ENCODE measurements at regions not wholly inside any gene's neighbourhood (a gene's known extent, or its start where the extent isn't known, plus 50 kb on each side); places are given as distances from the start of the nearest gene placed in this dataset.

DNA sequence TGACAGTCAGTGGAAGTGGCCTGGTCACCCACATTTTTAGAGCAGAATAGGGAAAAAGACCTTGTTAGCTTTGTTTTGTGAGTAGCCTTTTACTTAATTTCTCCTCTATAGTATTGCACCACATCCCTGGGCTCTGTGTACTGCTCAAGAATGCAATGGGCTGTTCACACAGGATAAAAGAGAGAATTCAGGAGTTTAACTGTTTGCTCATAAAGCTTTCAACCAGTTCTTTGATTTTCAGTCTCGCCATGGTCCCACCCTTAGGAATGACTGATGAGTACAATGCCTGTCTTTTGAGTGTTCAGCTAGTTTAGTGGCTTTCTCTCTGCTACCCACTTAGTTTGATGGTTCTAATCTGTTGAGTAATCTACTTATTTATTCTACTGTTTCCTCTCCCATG is 129.7 kb downstream of the PLG start:
- Histone ChIP-seq H3K27me3 (ENCODE audit: control insufficient read depth, insufficient read depth, low read length) (no peaks in the 10 kb centered on the region), H3K27ac (no peak overlapping the region), H3K9me3 (ENCODE audit: control insufficient read depth, low read length) (no peaks in the 10 kb centered on the region), H3K4me1 (no peaks in the 10 kb centered on the region), H3K4me3 (ENCODE audit: low read depth, low read length) (no peak overlapping the region), H3K9ac (no peak overlapping the region), H3K36me3 (ENCODE audit: control insufficient read depth, insufficient read depth, low read length) (no peaks in the 10 kb centered on the region), H3K4me2 (ENCODE audit: low read length) (no peak overlapping the region), H2AFZ (no peak overlapping the region), H3K79me2 (no peaks in the 10 kb centered on the region)
- TF ChIP-seq, protein P1, sequence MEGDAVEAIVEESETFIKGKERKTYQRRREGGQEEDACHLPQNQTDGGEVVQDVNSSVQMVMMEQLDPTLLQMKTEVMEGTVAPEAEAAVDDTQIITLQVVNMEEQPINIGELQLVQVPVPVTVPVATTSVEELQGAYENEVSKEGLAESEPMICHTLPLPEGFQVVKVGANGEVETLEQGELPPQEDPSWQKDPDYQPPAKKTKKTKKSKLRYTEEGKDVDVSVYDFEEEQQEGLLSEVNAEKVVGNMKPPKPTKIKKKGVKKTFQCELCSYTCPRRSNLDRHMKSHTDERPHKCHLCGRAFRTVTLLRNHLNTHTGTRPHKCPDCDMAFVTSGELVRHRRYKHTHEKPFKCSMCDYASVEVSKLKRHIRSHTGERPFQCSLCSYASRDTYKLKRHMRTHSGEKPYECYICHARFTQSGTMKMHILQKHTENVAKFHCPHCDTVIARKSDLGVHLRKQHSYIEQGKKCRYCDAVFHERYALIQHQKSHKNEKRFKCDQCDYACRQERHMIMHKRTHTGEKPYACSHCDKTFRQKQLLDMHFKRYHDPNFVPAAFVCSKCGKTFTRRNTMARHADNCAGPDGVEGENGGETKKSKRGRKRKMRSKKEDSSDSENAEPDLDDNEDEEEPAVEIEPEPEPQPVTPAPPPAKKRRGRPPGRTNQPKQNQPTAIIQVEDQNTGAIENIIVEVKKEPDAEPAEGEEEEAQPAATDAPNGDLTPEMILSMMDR (IDR thresholded peaks at IDR 0.05) = no peak

DNA sequence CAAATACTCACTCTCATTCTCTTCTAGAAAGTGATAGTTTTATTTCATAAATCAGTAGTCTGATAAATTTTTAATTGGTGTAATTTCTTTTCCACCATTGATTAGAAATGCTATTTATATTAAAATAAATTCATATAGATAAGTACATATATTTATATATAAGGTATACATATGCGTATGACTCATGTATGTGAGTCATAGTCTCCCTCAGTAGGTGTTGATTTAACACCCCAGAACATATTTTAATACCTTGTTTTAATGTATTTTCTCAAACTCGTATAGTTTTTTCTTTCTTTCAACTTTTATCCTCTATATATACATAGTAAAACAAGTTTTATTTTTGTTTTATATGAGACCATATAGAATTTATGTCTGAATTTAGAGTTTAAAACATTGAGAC is 130.4 kb downstream of the PLG start:
- TF ChIP-seq, protein P1 (IDR thresholded peaks at IDR 0.05) = no peak

DNA sequence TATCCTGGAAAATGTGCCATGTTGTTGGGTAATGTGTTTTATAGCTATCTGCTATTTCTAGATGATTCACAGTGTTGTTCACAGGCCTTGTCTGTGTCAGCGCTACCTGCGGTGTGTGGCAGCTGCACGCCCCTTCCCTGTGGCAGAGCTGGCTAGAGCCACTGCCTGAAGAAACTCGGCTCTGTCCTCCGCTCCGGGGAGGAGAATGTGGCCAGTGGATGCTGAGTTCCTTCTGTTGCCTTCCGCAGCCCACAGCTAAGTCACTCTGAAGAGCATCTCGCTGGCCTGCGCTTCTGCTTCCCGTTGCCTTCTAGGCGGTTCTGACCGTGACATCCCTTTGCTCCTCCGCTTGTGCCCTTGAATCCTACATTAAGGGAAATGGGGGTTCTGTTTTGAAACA is 135.1 kb downstream of the PLG start:
- TF ChIP-seq, protein P1 (IDR thresholded peaks at IDR 0.05) = no peak
- Histone ChIP-seq H3K27ac (no peak overlapping the region), H3K4me2 (ENCODE audit: low read length) (no peak overlapping the region)

More for the DNA sequence above, 130.4 kb downstream of the PLG start:
- Histone ChIP-seq H3K9ac (no peak overlapping the region), H3K27ac (no peak overlapping the region), H3K4me3 (ENCODE audit: low read depth, low read length) (no peak overlapping the region), H3K4me1 (no peaks in the 10 kb centered on the region), H3K27me3 (ENCODE audit: control insufficient read depth, insufficient read depth, low read length) (no peaks in the 10 kb centered on the region), H3K36me3 (ENCODE audit: control insufficient read depth, insufficient read depth, low read length) (no peaks in the 10 kb centered on the region), H3K79me2 (no peaks in the 10 kb centered on the region), H3K4me2 (ENCODE audit: low read length) (no peak overlapping the region), H3K9me3 (ENCODE audit: control insufficient read depth, low read length) (no peaks in the 10 kb centered on the region), H2AFZ (no peak overlapping the region)

DNA sequence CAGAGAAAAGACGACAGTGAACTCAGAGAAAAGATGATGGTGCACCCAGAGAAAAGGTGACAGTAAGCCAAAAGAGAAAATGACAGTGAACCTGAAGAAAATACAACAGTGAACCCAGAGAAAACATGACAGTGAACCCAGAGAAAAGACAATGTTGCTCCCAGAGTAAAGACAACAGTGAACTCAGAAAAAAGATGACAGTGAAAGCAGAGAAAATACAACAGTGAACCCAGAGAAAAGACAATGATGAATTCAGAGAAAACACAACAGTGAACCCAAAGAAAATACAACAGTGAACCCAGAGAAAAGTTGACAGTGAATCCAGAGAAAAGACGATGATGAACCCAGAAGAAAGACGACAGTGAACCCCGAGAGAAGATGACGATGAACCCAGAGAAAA is 140.5 kb upstream of the MAP3K4 start:
- TF ChIP-seq, protein P1 (IDR thresholded peaks at IDR 0.05) = no peak
- H3K27ac ChIP-seq = no peak overlapping the region
- no peaks in the 10 kb centered on the region for H3K4me1 ChIP-seq
- H3K4me3 ChIP-seq (ENCODE audit: low read depth, low read length) = no peak overlapping the region
- H3K4me2 ChIP-seq (ENCODE audit: low read length) = no peak overlapping the region
- no peak overlapping the region for H3K9ac ChIP-seq
- H3K36me3 ChIP-seq (ENCODE audit: control insufficient read depth, insufficient read depth, low read length) = no peaks in the 10 kb centered on the region
- no peak overlapping the region for H2AFZ ChIP-seq
- no peaks in the 10 kb centered on the region for H3K79me2 ChIP-seq
- H3K9me3 ChIP-seq (ENCODE audit: control insufficient read depth, low read length) = no peaks in the 10 kb centered on the region
- H3K27me3 ChIP-seq (ENCODE audit: control insufficient read depth, insufficient read depth, low read length) = no peaks in the 10 kb centered on the region

More for the DNA sequence above, 135.1 kb downstream of the PLG start:
- Histone ChIP-seq H3K9me3 (ENCODE audit: control insufficient read depth, low read length) (no peaks in the 10 kb centered on the region), H3K27me3 (ENCODE audit: control insufficient read depth, insufficient read depth, low read length) (no peaks in the 10 kb centered on the region), H3K36me3 (ENCODE audit: control insufficient read depth, insufficient read depth, low read length) (no peaks in the 10 kb centered on the region), H3K79me2 (no peaks in the 10 kb centered on the region), H2AFZ (no peak overlapping the region), H3K9ac (no peak overlapping the region), H3K4me1 (no peaks in the 10 kb centered on the region), H3K4me3 (ENCODE audit: low read depth, low read length) (no peak overlapping the region)

DNA sequence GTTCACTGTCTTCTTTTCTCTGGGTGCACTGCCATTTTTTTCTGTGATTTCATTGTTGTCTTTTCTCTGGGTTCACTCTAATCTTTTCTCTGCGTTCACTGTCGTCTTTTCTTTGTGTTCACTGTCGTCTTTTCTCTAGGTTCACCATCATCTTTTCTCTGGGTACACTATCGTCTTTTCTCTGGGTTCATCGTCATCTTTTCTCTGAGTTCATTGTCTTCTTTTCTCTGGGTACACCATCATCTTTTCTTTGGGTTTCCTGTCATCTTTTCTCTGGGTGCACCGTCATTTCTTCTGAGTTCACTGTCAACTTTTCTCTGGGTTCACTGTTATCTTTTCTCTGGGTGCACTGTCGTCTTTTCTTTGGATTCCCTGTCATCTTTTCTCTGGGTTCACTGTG is 137.6 kb upstream of the MAP3K4 start:
- Histone ChIP-seq H3K9ac (no peak overlapping the region), H3K36me3 (ENCODE audit: control insufficient read depth, insufficient read depth, low read length) (no peaks in the 10 kb centered on the region), H2AFZ (no peak overlapping the region), H3K4me2 (ENCODE audit: low read length) (no peak overlapping the region), H3K4me3 (ENCODE audit: low read depth, low read length) (no peak overlapping the region), H3K9me3 (ENCODE audit: control insufficient read depth, low read length) (no peaks in the 10 kb centered on the region), H3K27me3 (ENCODE audit: control insufficient read depth, insufficient read depth, low read length) (no peaks in the 10 kb centered on the region), H3K4me1 (no peaks in the 10 kb centered on the region), H3K79me2 (no peaks in the 10 kb centered on the region), H3K27ac (no peak overlapping the region)
- TF ChIP-seq, protein P1 (IDR thresholded peaks at IDR 0.05) = no peak

Data from parathyroid adenoma (tissue), 2 donors.